PC-3 (cell line): ENCODE measurements at regions not wholly inside any gene's neighbourhood (a gene's known extent, or its start where the extent isn't known, plus 50 kb on each side); places are given as distances from the start of the nearest gene placed in this dataset.

ENCODE experiments used
- CTCF ChIP-seq: fragments of 300-600 bp; sonication (generic); conservative IDR thresholded peaks from 2 replicates; pipeline ENCODE4 v1.5.1; 2017; ENCODE audit warnings: antibody characterized with exemption, low read depth, mild to moderate bottlenecking, low read length
- EZH2 ChIP-seq: fragments of 300-600 bp; sonication (generic); IDR thresholded peaks from one replicate; pipeline ENCODE4 v1.6.1; 2017; ENCODE audit warnings: antibody characterized with exemption, mild to moderate bottlenecking, low read length; ENCODE audit not compliant: unreplicated experiment

GRCh38 chr2:8442833-8443486, 238.9 kb upstream of the ID2 start:
- TF ChIP-seq CTCF (no peak), EZH2 (no peak)
